Gastrocnemius medialis (tissue), 4 donors: ENCODE measurements at regions not wholly inside any gene's neighbourhood (a gene's known extent, or its start where the extent isn't known, plus 50 kb on each side); places are given as distances from the start of the nearest gene placed in this dataset.

ENCODE experiments used
- CTCF ChIP-seq, 5 experiments: fragments of 450-650 bp in 3 of 5; fragments of 200-600 bp in 2 of 5; sonication (generic) in 2 of 5; IDR thresholded peaks in 4 of 5; conservative IDR thresholded peaks in 1 of 5; 1 replicate in 4 of 5; 2 replicates in 1 of 5; pipeline ENCODE4 v1.5.1; 2016 to 2019; ENCODE audit warnings: antibody characterized with exemption in 5 of 5, mild to moderate bottlenecking in 3 of 5, moderate library complexity in 3 of 5
- POLR2A ChIP-seq, 2 donors: fragments of 450-650 bp; IDR thresholded peaks; one replicate each; pipeline ENCODE4 v1.6.1; 2017; ENCODE audit warnings: antibody characterized with exemption in 2 of 2, mild to moderate bottlenecking in 2 of 2, moderate library complexity in 2 of 2

- TF ChIP-seq CTCF (IDR thresholded peaks at IDR 0.05 in 4 of 5, conservative IDR thresholded peaks at IDR 0.05 in 1 of 5): no peak
- TF ChIP-seq POLR2A (IDR thresholded peaks at IDR 0.05): no peak
Measured at GRCh38 chr12:95368931-95369330, 105.0 kb upstream of the METAP2 start.
